LoVo (cell line): ENCODE measurements at regions not wholly inside any gene's neighbourhood (a gene's known extent, or its start where the extent isn't known, plus 50 kb on each side); places are given as distances from the start of the nearest gene placed in this dataset.
A peak's percentile ranks its signal among the peaks of the same experiment; 100 is the strongest.

Source experiments
- DNase-seq: peaks from one replicate; pipeline ENCODE4 v3.0.0-alpha.2; 2016; ENCODE audit warnings: low spot score

GRCh38 chrX:22325096-22325495 lies 52.4 kb downstream of the CBLL2 start:
- no peak for DNase-seq

- no peak for DNase-seq
Measured at GRCh38 chrX:22329783-22330182, 57.1 kb downstream of the CBLL2 start.

- DNase-seq = no peak
Measured at GRCh38 chrX:22338740-22339139, 66.0 kb downstream of the CBLL2 start.

GRCh38 chrX:22339459-22339858 lies 66.7 kb downstream of the CBLL2 start:
- DNase-seq = no peak

GRCh38 chrX:22340022-22340616 lies 67.4 kb downstream of the CBLL2 start:
- no peak for DNase-seq

GRCh38 chrX:22343192-22343591 lies 70.5 kb downstream of the CBLL2 start:
- DNase-seq = no peak

GRCh38 chrX:22345884-22346283 lies 73.2 kb downstream of the CBLL2 start:
- DNase-seq = no peak

- DNase-seq = no peak
Measured at GRCh38 chrX:22347491-22347890, 74.8 kb downstream of the CBLL2 start.

GRCh38 chrX:22349116-22349515 lies 76.4 kb downstream of the CBLL2 start:
- DNase-seq = no peak

- no peak for DNase-seq
Measured at GRCh38 chrX:22351076-22351475, 78.4 kb downstream of the CBLL2 start.

- DNase-seq = no peak
Measured at GRCh38 chrX:22351966-22352365, 79.3 kb downstream of the CBLL2 start.

- no peak for DNase-seq
Measured at GRCh38 chrX:22357621-22358020, 84.9 kb downstream of the CBLL2 start.

GRCh38 chrX:22360129-22360528 lies 87.4 kb downstream of the CBLL2 start:
- no peak for DNase-seq

- DNase-seq = peak; percentile 9
Measured at GRCh38 chrX:22365460-22365859, 92.7 kb downstream of the CBLL2 start.

- no peak for DNase-seq
Measured at GRCh38 chrX:22366166-22366702, 93.5 kb downstream of the CBLL2 start.

GRCh38 chrX:22366906-22367305 lies 94.2 kb downstream of the CBLL2 start:
- no peak for DNase-seq

GRCh38 chrX:22373094-22373493 lies 100.4 kb downstream of the CBLL2 start:
- no peak for DNase-seq

GRCh38 chrX:22373766-22374165 lies 101.1 kb downstream of the CBLL2 start:
- no peak for DNase-seq

- no peak for DNase-seq
Measured at GRCh38 chrX:22376369-22376768, 103.7 kb downstream of the CBLL2 start.

- DNase-seq = no peak
Measured at GRCh38 chrX:22378296-22378695, 105.6 kb downstream of the CBLL2 start.

GRCh38 chrX:22383988-22384387 lies 111.3 kb downstream of the CBLL2 start:
- no peak for DNase-seq

GRCh38 chrX:22389556-22390179 lies 117.0 kb downstream of the CBLL2 start:
- no peak for DNase-seq

- DNase-seq = no peak
Measured at GRCh38 chrX:22392133-22392948, 119.6 kb downstream of the CBLL2 start.
